ENCODE measurements at regions not wholly inside any gene's neighbourhood (a gene's known extent, or its start where the extent isn't known, plus 50 kb on each side); places are given as distances from the start of the nearest gene placed in this dataset.
"Not testable (repeated sequence)": the region's sequence is repeated elsewhere in the genome, so short reads cannot be mapped to it uniquely, and the experiment has no call there.

- TF ChIP-seq CTCF, POLR2A (IDR thresholded peaks at IDR 0.05): not testable (repeated sequence)
Measured at GRCh38 chr5:158582669-158583068, 517.0 kb downstream of the EBF1 start.
